Esophagus (tissue), 2 donors: ENCODE measurements at regions not wholly inside any gene's neighbourhood (a gene's known extent, or its start where the extent isn't known, plus 50 kb on each side); places are given as distances from the start of the nearest gene placed in this dataset.
"Not testable (repeated sequence)": the region's sequence is repeated elsewhere in the genome, so short reads cannot be mapped to it uniquely, and the experiment has no call there.

Source experiments
- H3K27ac ChIP-seq, 2 donors: one replicate each; pipeline ENCODE4 v1.5.1; 2013; ENCODE audit warnings: low read depth in 2 of 2, mild to moderate bottlenecking in 2 of 2, inconsistent platforms in 1 of 2, low read length in 1 of 2, moderate library complexity in 1 of 2
- H3K27me3 ChIP-seq, 2 donors: one replicate each; pipeline ENCODE4 v1.6.1; 2013; ENCODE audit warnings: low read length in 2 of 2, control low read depth in 1 of 2, mild to moderate bottlenecking in 1 of 2; ENCODE audit not compliant: insufficient read depth in 2 of 2, control insufficient read depth in 1 of 2
- H3K36me3 ChIP-seq, 2 donors: one replicate each; pipeline ENCODE4 v1.6.1; 2013; ENCODE audit warnings: low read length in 1 of 2; ENCODE audit not compliant: control insufficient read depth in 2 of 2, insufficient read depth in 2 of 2
- H3K4me1 ChIP-seq, 2 donors: one replicate each; pipeline ENCODE4 v1.6.1; 2013; ENCODE audit warnings: low read length in 1 of 2; ENCODE audit not compliant: control insufficient read depth in 2 of 2, insufficient read depth in 2 of 2
- H3K4me3 ChIP-seq, 2 donors: one replicate each; pipeline ENCODE4 v1.5.1; 2013; ENCODE audit warnings: low read length in 2 of 2, mild to moderate bottlenecking in 2 of 2, low read depth in 1 of 2, moderate library complexity in 1 of 2
- H3K9me3 ChIP-seq, 2 donors: one replicate each; pipeline ENCODE4 v1.6.1; 2013; ENCODE audit warnings: mild to moderate bottlenecking in 2 of 2, low read depth in 1 of 2, low read length in 1 of 2, moderate library complexity in 1 of 2; ENCODE audit not compliant: control insufficient read depth in 2 of 2, insufficient read depth in 1 of 2
- WGBS, 2 donors: extraction: QIAGEN DNeasy Blood & Tissue Kit; methylation state at CpG; one replicate each; pipeline ENCODE4 v1.1.7; 2013; 5-methylcytosine and 5-hydroxymethylcytosine counted together
- donor health status: healthy with polysubstance abuse.
- donor health status: Bipolar disorder and iron deficiency.

DNA sequence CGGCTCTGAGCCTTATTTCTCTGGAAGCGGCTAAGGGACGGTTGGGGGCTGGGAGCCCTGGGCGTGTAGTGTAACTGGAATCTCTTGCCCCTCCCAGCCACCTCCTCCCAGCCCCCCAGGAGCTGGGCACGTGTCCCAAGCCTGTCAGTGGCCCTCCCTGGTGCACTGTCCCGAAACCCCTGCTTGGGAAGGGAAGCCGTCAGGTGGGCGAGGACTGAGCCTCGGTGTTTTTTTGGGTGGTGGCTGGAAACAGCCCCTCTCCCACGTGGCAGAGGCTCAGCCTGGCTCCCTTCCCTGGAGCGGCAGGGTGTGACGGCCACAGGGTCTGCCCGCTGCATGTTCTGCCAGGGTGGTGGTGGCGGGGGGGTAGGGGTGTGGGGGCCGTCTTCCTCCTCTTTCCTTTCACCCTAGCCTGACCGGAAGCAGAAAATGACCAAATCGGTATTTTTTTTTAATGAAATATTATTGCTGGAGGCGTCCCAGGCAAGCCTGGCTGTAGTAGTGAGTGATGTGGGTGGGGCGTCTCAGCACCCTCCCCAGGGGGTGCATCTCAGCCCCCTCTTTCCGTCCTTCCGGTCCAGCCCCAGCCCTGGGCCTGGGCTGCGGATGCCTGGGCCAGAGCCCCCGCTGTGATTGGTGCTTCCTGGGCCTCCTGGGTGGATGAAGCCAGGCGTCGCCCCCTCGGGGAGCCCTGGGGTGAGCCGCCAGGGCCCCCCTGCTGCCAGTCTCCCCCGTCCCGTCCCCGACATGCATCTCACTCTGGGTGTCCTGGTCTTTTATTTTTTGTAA, 58.8 kb upstream of the GOLGA8A start:
- peaks cover 3 to 10% of the 10 kb centered on the region in 2 donors for H3K9me3 ChIP-seq
- H3K36me3 ChIP-seq, result no peaks in the 10 kb centered on the region
- 20 to 21% methylated on average over 27 to 29 of the region's 30 CpGs for WGBS, 2 donors
- peaks cover 9 to 16% of the 10 kb centered on the region in 2 donors for H3K27me3 ChIP-seq
- H3K4me3 ChIP-seq, result no peak overlapping the region
- H3K4me1 ChIP-seq, result peaks cover 6 to 14% of the 10 kb centered on the region in 2 donors
- H3K27ac ChIP-seq, result no peak overlapping the region

DNA sequence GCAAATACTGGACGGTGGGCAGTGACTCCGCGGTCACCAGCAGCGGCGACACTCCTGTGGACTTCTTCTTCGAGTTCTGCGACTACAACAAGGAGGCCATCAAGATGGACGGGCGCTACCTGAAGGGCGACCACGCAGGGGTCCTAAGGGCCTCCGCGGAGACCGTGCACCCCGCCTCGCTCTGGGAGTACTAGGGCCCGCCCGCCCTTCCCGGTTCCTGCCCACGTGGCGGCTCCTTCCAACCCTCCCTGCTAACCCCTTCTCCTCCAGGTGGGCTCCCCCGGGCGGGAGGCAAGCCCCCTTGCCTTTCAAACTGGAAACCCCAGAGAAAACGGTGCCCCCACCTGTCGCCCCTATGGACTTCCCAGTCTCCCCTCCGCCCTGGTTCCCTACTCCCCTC, 58.1 kb upstream of the GOLGA8A start:
- not testable (repeated sequence) for H3K36me3 ChIP-seq, H3K4me3 ChIP-seq, H3K9me3 ChIP-seq, H3K27ac ChIP-seq
- Histone ChIP-seq H3K27me3 (peaks cover 9 to 16% of the 10 kb centered on the region in 2 donors), H3K4me1 (peaks cover 6 to 14% of the 10 kb centered on the region in 2 donors)
- 13 to 20% methylated on average over 25 to 26 of the region's 26 CpGs for WGBS, 2 donors

DNA sequence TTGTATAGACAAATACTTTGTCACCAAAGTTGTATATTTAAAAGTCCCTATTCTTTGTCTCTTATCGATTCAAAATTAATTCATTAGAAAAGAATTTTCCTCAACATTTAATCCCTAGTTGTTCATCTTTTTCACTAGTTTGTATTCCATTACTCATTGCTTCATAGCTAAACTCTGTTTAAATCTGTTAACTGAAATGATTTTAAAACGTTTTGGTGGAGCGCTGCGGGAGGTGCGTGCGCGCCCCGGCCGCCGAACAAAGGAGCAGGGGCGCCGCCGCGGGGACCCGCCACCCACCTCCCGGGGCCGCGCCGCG, 56.4 kb upstream of the GOLGA8A start:
- Histone ChIP-seq H3K4me3 (peak overlapping the region in 1 of 2 donors; percentile 15), H3K36me3 (no peaks in the 10 kb centered on the region), H3K27me3 (peaks cover 12 to 16% of the 10 kb centered on the region in 2 donors), H3K4me1 (peaks cover 6 to 14% of the 10 kb centered on the region in 2 donors), H3K27ac (no peak overlapping the region), H3K9me3 (peaks cover 8 to 10% of the 10 kb centered on the region in 2 donors)
- 5 to 6% methylated on average over 20 of the region's 20 CpGs for WGBS, 2 donors

DNA sequence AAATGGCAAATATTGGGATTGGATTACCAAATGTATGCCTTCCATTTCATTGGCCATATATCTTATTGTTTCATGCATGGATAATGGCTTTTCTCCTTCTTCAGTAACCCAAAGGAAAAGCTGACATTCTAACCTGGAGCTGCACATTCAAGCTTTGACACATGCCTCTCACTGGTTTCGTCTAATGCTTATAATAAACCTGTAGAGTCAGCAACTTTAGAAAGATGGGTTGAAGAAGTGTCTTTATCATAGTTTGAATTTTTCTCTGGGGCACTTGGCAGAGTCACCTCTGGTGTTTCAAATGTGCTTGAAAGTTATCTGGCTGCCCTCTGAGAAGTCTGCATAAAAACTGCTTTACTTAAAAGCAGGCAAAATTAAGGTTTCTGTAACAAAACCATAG, 55.4 kb upstream of the GOLGA8A start:
- Histone ChIP-seq H3K36me3 (no peaks in the 10 kb centered on the region), H3K27me3 (peaks cover 14 to 16% of the 10 kb centered on the region in 2 donors), H3K9me3 (peaks cover 8 to 10% of the 10 kb centered on the region in 2 donors), H3K4me1 (peaks cover 6 to 14% of the 10 kb centered on the region in 2 donors), H3K4me3 (no peak overlapping the region), H3K27ac (no peak overlapping the region)
- WGBS, 2 donors, result 53 to 62% methylated on average over 1 of the region's 1 CpG

DNA sequence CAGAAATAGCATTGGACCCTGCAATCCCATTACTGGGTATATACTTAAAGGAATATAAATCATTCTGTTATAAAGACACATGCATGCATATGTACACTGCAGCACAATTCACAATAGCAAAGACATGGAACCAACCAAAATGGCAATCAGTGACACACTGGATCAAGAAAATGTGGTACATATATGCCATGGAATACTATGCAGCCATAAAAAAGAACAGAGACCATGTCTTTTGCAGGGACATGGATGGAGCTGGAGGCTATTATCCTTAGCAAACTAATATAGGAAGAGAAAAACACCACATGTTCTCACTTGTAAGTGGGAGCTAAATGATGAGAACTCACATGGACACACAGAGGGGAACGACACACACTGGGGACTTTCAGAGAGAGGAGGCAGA, 53.9 kb upstream of the GOLGA8A start:
- WGBS, 2 donors, result 96 to 100% methylated on average over 1 of the region's 1 CpG
- H3K4me3 ChIP-seq, H3K27ac ChIP-seq, H3K9me3 ChIP-seq, H3K36me3 ChIP-seq: not testable (repeated sequence)
- Histone ChIP-seq H3K4me1 (peaks cover 6 to 14% of the 10 kb centered on the region in 2 donors), H3K27me3 (peaks cover 12 to 13% of the 10 kb centered on the region in 2 donors)

DNA sequence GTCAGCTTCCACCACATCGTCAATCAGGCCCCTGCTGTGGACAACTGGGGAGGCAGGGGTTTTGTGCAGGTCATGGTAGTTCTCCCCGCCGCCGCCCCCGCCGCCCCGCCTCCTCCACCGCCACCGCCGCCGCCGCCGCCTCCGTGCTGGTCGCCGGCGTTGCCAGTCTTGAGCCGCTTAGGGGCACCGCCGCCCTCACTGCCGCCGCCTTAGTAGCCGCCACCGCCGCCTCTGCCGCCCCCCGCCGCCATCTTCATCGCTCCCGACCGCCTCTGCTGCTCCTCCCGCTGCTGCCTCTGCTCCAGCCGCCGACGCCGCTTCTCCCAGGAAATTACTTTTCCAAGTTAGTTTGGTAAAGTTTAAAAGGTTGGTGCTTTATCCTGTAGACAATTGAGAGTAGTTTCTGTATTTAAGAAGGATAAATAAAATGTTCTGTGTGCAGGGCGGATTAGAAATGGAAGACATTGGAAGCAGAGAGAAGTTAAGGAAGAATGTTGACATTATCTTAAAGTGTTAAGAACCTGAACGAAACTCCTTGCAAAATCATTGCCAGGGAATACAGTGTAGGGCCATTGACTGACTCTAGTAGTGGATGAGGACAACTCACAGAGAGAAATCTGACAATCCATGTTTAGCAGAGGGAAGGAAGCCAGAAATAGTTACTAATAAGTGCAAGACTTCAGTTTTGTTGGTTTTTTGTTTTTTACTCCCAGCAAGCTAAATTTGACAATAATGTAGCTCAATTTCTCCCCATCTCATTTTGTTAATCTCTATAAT, 53.0 kb upstream of the GOLGA8A start:
- Histone ChIP-seq H3K4me3 (no peak overlapping the region), H3K4me1 (peaks cover 4 to 11% of the 10 kb centered on the region in 2 donors), H3K27me3 (peaks cover 9 to 12% of the 10 kb centered on the region in 2 donors), H3K27ac (no peak overlapping the region), H3K36me3 (no peaks in the 10 kb centered on the region), H3K9me3 (peaks cover 5 to 10% of the 10 kb centered on the region in 2 donors)
- 17 to 26% methylated on average over 24 to 38 of the region's 38 CpGs for WGBS, 2 donors

DNA sequence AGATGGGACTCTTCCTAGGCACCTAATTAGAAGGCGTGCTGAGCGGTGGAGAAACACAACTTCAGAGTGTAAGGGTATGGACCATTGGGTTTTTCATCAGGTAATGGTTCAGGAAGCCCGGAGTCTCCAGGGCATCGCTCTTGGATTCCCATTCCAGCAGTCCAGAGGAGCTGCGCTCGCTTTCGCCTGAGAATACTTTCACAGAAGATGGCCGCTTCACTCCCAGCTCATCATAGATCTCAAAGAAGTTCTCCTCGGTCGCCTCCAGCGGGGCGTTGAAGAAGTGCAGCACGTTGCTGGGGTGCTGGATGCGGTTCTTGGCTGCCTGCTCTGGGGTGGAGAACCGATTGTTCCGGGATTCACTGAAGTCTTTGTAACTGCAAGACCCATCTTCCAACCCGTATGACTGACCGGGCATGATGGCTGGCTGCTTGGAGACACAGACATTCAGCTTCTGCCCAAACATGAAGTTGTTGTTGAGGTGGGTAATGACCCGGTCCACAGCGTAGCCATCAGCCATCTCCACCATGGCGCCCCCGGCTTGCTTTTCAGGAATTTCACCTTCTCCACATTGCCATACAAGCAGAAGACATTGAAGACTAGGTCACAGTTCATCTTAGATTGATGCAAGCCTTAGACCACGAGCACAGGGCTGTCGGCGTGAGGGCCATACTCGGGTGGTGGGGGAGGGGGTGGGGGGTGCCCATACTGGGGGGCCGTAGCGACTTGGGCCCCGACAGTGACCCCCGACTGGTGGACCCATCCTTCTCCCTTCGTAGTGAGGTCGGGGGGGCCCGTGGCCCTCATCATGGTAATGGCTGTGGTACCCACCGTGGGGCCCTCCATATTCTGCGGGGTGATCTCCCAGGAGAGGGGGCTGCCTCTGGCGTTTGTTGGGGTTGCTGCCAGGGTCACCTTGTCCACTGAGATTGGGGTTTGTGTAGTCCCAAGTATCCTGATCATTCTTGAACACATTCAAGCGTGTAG, 51.7 kb upstream of the GOLGA8A start:
- WGBS, 2 donors, result 89 to 91% methylated on average over 37 of the region's 37 CpGs
- not testable (repeated sequence) for H3K36me3 ChIP-seq, H3K9me3 ChIP-seq, H3K27ac ChIP-seq, H3K27me3 ChIP-seq, H3K4me1 ChIP-seq, H3K4me3 ChIP-seq
